SK-N-SH (cell line): ENCODE measurements at regions not wholly inside any gene's neighbourhood (a gene's known extent, or its start where the extent isn't known, plus 50 kb on each side); places are given as distances from the start of the nearest gene placed in this dataset.
"Not testable (repeated sequence)": the region's sequence is repeated elsewhere in the genome, so short reads cannot be mapped to it uniquely, and the experiment has no call there.

ENCODE experiments used
- CTCF ChIA-PET: fragments of 300-600, 350-600 bp; formaldehyde crosslinking; extraction: SDS; loops from one replicate; lab custom pipeline; 2021; lab: Yijun Ruan, JAX
- POLR2A ChIA-PET: fragments of 350-600 bp; sonication (Branson Sonifier 250); formaldehyde crosslinking; extraction: SDS; loops from one replicate; lab custom pipeline; 2020; ENCODE audit warnings: antibody characterized with exemption, inconsistent platforms; lab: Yijun Ruan, JAX
- DNase-seq: peaks from one replicate; pipeline ENCODE4 v3.0.0; 2012
- H2AFZ ChIP-seq: fragments of 200-600 bp; sonication (generic); 2 replicates; pipeline ENCODE4 v1.8.1; 2016; ENCODE audit warnings: antibody characterized with exemption, mild to moderate bottlenecking, low read depth
- H3F3A ChIP-seq: fragments of 200-600 bp; sonication (generic); replicated peaks from 2 replicates; pipeline ENCODE3; 2016; ENCODE audit warnings: antibody characterized with exemption, mild to moderate bottlenecking; ENCODE audit not compliant: insufficient read depth
- H3K27ac ChIP-seq, 2 experiments: fragments of 200-500 bp in 1 of 2; fragments of 200-600 bp in 1 of 2; sonication (Bioruptor generic) in 1 of 2; sonication (generic), shearing (Covaris generic) in 1 of 2; 2 replicates each; pipeline versions ENCODE4 v1.5.1 to v1.6.1; 2014 to 2016; ENCODE audit warnings: low read depth in 2 of 2, inconsistent platforms in 1 of 2, low read length in 1 of 2, mild to moderate bottlenecking in 1 of 2, mixed read lengths in 1 of 2
- H3K27me3 ChIP-seq: fragments of 200-600 bp; sonication (generic), shearing (Covaris generic); 2 replicates; pipeline ENCODE4 v1.6.1; 2016; ENCODE audit warnings: mixed run types; ENCODE audit not compliant: insufficient read depth
- H3K36me3 ChIP-seq, 2 experiments: fragments of 200-500 bp in 1 of 2; fragments of 200-600 bp in 1 of 2; sonication (Bioruptor generic) in 1 of 2; sonication (generic) in 1 of 2; replicated peaks in 1 of 2; 2 replicates each; pipeline versions ENCODE3 to v1.5.1; 2014 to 2016; ENCODE audit warnings: low read length in 1 of 2, mild to moderate bottlenecking in 1 of 2; ENCODE audit not compliant: insufficient read depth in 2 of 2, control insufficient read depth in 1 of 2
- H3K4me1 ChIP-seq, 2 experiments: fragments of 200-500 bp in 1 of 2; fragments of 200-600 bp in 1 of 2; sonication (Bioruptor generic) in 1 of 2; sonication (generic), shearing (Covaris generic) in 1 of 2; 2 replicates each; pipeline versions ENCODE4 v1.5.1 to v1.6.1; 2014 to 2016; ENCODE audit warnings: low read depth in 1 of 2, low read length in 1 of 2, mixed run types in 1 of 2; ENCODE audit not compliant: insufficient read depth in 2 of 2, control insufficient read depth in 1 of 2
- H3K4me2 ChIP-seq: fragments of 200-600 bp; sonication (generic), shearing (Covaris generic); 2 replicates; pipeline ENCODE4 v1.6.1; 2017; ENCODE audit warnings: mixed run types
- H3K4me3 ChIP-seq, 2 experiments: fragments of 200-500 bp in 1 of 2; fragments of 200-600 bp in 1 of 2; sonication (Bioruptor generic) in 1 of 2; sonication (generic), shearing (Covaris generic) in 1 of 2; 2 replicates each; pipeline versions ENCODE4 v1.5.1 to v1.8.1; 2014 to 2016; ENCODE audit warnings: low read depth in 2 of 2, inconsistent platforms in 1 of 2, low read length in 1 of 2, mild to moderate bottlenecking in 1 of 2, mixed read lengths in 1 of 2, moderate library complexity in 1 of 2
- H3K79me2 ChIP-seq: fragments of 200-600 bp; sonication (generic); 2 replicates; pipeline ENCODE4 v1.8.1; 2017; ENCODE audit warnings: mild to moderate bottlenecking; ENCODE audit not compliant: insufficient read depth
- H3K9ac ChIP-seq: fragments of 200-600 bp; sonication (generic); 2 replicates; pipeline ENCODE4 v1.6.1; 2017; ENCODE audit warnings: mixed run types
- H3K9me2 ChIP-seq: fragments of 200-600 bp; sonication (generic); 2 replicates; pipeline ENCODE4 v1.6.1; 2017; ENCODE audit warnings: mixed run types
- H3K9me3 ChIP-seq: fragments of 200-600 bp; sonication (generic); 2 replicates; pipeline ENCODE4 v1.6.1; 2017; ENCODE audit warnings: mixed run types, mild to moderate bottlenecking, moderate library complexity
- H4K20me1 ChIP-seq: fragments of 200-600 bp; sonication (generic); 2 replicates; pipeline ENCODE4 v1.6.1; 2017; ENCODE audit warnings: mild to moderate bottlenecking, mixed run types; ENCODE audit not compliant: insufficient read depth
- CHD2 ChIP-seq: fragments of 150-350 bp; IDR thresholded peaks from 2 replicates; pipeline ENCODE4 v1.6.1; 2018; ENCODE audit warnings: low read length; ENCODE audit not compliant: partially characterized antibody
- EZH2phosphoT487 ChIP-seq: fragments of 200-600 bp; sonication (generic); IDR thresholded peaks from 2 replicates; pipeline ENCODE4 v1.6.1; 2017; ENCODE audit warnings: low read depth, mixed run types, mild to moderate bottlenecking, antibody characterized with exemption, moderate library complexity, borderline replicate concordance
- FOXM1 ChIP-seq: IDR thresholded peaks from 2 replicates; pipeline ENCODE4 v1.4.0; 2012; ENCODE audit warnings: low read depth, mild to moderate bottlenecking
- GABPA ChIP-seq: IDR thresholded peaks from 2 replicates; pipeline ENCODE4 v1.4.0; 2012; ENCODE audit warnings: low read depth, mild to moderate bottlenecking
- IRF3 ChIP-seq: fragments of 150-350 bp; IDR thresholded peaks from 2 replicates; pipeline ENCODE4 v1.6.1; 2016; ENCODE audit warnings: mild to moderate bottlenecking, low read depth, low read length
- JUND ChIP-seq: IDR thresholded peaks from 2 replicates; pipeline ENCODE4 v1.4.0; 2012
- MXI1 ChIP-seq: IDR thresholded peaks from 2 replicates; pipeline ENCODE4 v1.6.1; 2012; ENCODE audit warnings: mild to moderate bottlenecking, low read depth, low read length, improper control_type of control experiment
- NRF1 ChIP-seq: IDR thresholded peaks from 2 replicates; pipeline ENCODE4 v1.6.1; 2012; ENCODE audit warnings: low read depth, mild to moderate bottlenecking, low read length
- RAD21 ChIP-seq: IDR thresholded peaks from 2 replicates; pipeline ENCODE4 v1.6.1; 2012; ENCODE audit warnings: mild to moderate bottlenecking, low read length
- RCOR1 ChIP-seq: fragments of 150-350 bp; IDR thresholded peaks from 2 replicates; pipeline ENCODE4 v1.6.1; 2017; ENCODE audit warnings: antibody characterized with exemption, low read length
- RFX5 ChIP-seq: IDR thresholded peaks from 2 replicates; pipeline ENCODE4 v1.6.1; 2012; ENCODE audit warnings: mild to moderate bottlenecking, improper control_type of control experiment, low read length
- RXRA ChIP-seq: IDR thresholded peaks from 2 replicates; pipeline ENCODE4 v1.4.0; 2012; ENCODE audit warnings: low read depth, mild to moderate bottlenecking, borderline replicate concordance
- SIN3A ChIP-seq: IDR thresholded peaks from 2 replicates; pipeline ENCODE4 v1.6.1; 2012; ENCODE audit warnings: low read depth, mild to moderate bottlenecking, low read length, moderate library complexity, borderline replicate concordance
- SMC3 ChIP-seq: IDR thresholded peaks from 2 replicates; pipeline ENCODE4 v1.6.1; 2012; ENCODE audit warnings: low read depth, low read length, improper control_type of control experiment
- TAF1 ChIP-seq: IDR thresholded peaks from 2 replicates; pipeline ENCODE4 v1.6.1; 2012; ENCODE audit warnings: low read depth, mild to moderate bottlenecking, low read length, moderate library complexity, borderline replicate concordance
- TEAD4 ChIP-seq: IDR thresholded peaks from 2 replicates; pipeline ENCODE4 v1.4.0; 2012; ENCODE audit warnings: mild to moderate bottlenecking, borderline replicate concordance; ENCODE audit not compliant: insufficient read depth
- USF1 ChIP-seq: IDR thresholded peaks from 2 replicates; pipeline ENCODE4 v1.4.0; 2012; ENCODE audit warnings: low read depth, borderline replicate concordance
- WGBS: methylation state at CpG from one replicate; pipeline ENCODE4 v1.1.6; 2017; ENCODE audit warnings: low lambda C conversion rate; 5-methylcytosine and 5-hydroxymethylcytosine counted together

GRCh38 chr7:67913604-67914003, 917.0 kb downstream of the TYW1 start:
- H3F3A ChIP-seq, result no peaks in the 10 kb centered on the region

GRCh38 chr7:67916111-67916510, 919.5 kb downstream of the TYW1 start:
- H3K9ac ChIP-seq, result not testable (repeated sequence)

More at GRCh38 chr7:67913604-67914003, 917.0 kb downstream of the TYW1 start:
- TF ChIP-seq FOXM1 (no peak), IRF3 (no peak), MXI1 (no peak), RCOR1 (no peak), RFX5 (no peak), TAF1 (no peak), TEAD4 (no peak), JUND (no peak), GABPA (no peak), NRF1 (no peak), CHD2 (no peak), EZH2phosphoT487 (no peak), SIN3A (no peak), SMC3 (no peak), USF1 (no peak), RXRA (no peak), RAD21 (no peak)
- TF ChIP-seq, all 33 proteins: peak for 0
- H2AFZ ChIP-seq, result no peak overlapping the region
- H3K27ac ChIP-seq, result no peak overlapping the region
- H3K36me3 ChIP-seq, result no peaks in the 10 kb centered on the region
- H3K4me2 ChIP-seq, result no peak overlapping the region
- H3K4me3 ChIP-seq, result no peak overlapping the region
- H3K9ac ChIP-seq, result no peak overlapping the region
- H3K27me3 ChIP-seq, result no peaks in the 10 kb centered on the region
- H3K9me2 ChIP-seq, result no peaks in the 10 kb centered on the region
- no peaks in the 10 kb centered on the region for H4K20me1 ChIP-seq
- H3K79me2 ChIP-seq, result no peaks in the 10 kb centered on the region
- ChIA-PET POLR2A (no interaction called here), CTCF (no interaction called here)
- DNase-seq, result no peak
- H3K9me3 ChIP-seq, result no peaks in the 10 kb centered on the region
- no peaks in the 10 kb centered on the region for H3K4me1 ChIP-seq

More at GRCh38 chr7:67916111-67916510, 919.5 kb downstream of the TYW1 start:
- H3K36me3 ChIP-seq, H3K4me2 ChIP-seq, H3K27me3 ChIP-seq, H3F3A ChIP-seq, H3K9me2 ChIP-seq, H2AFZ ChIP-seq, H3K4me3 ChIP-seq, CTCF ChIA-PET, H3K79me2 ChIP-seq, DNase-seq, POLR2A ChIA-PET, H3K9me3 ChIP-seq, H4K20me1 ChIP-seq, H3K4me1 ChIP-seq, H3K27ac ChIP-seq: not testable (repeated sequence)
- WGBS, result 14% methylated on average over 1 of the region's 1 CpG
